Umbilical cord (tissue), 1 donor: ENCODE measurements at regions not wholly inside any gene's neighbourhood (a gene's known extent, or its start where the extent isn't known, plus 50 kb on each side); places are given as distances from the start of the nearest gene placed in this dataset.
"Not testable (repeated sequence)": the region's sequence is repeated elsewhere in the genome, so short reads cannot be mapped to it uniquely, and the experiment has no call there.

Experiments
- DNase-seq: peaks from one replicate; pipeline ENCODE4 v3.0.0-alpha.2; 2015; ENCODE audit warnings: low spot score

- not testable (repeated sequence) for DNase-seq
These were observed 1606.2 kb downstream of the STIM2 start for GRCh38 chr4:28466886-28467285.

GRCh38 chr4:28469387-28469786, 1608.7 kb downstream of the STIM2 start:
- peak; percentile 10 for DNase-seq

- peak; percentile 29 for DNase-seq
These were observed 1609.2 kb downstream of the STIM2 start for GRCh38 chr4:28469886-28470285.

GRCh38 chr4:28475381-28475780, 1614.7 kb downstream of the STIM2 start:
- no peak for DNase-seq

- DNase-seq, result no peak
These were observed 1619.0 kb downstream of the STIM2 start for GRCh38 chr4:28479666-28480065.

- DNase-seq, result no peak
These were observed 1620.9 kb downstream of the STIM2 start for GRCh38 chr4:28481565-28481964.

GRCh38 chr4:28482580-28483270, 1622.1 kb downstream of the STIM2 start:
- DNase-seq, result no peak

GRCh38 chr4:28488021-28488420, 1627.4 kb downstream of the STIM2 start:
- DNase-seq, result no peak

- no peak for DNase-seq
These were observed 1630.0 kb downstream of the STIM2 start for GRCh38 chr4:28490669-28491068.

- DNase-seq, result no peak
These were observed 1644.4 kb downstream of the STIM2 start for GRCh38 chr4:28505064-28505463.

- DNase-seq, result no peak
These were observed 1648.0 kb downstream of the STIM2 start for GRCh38 chr4:28508636-28509035.

- DNase-seq, result not testable (repeated sequence)
These were observed 1654.1 kb downstream of the STIM2 start for GRCh38 chr4:28514766-28515165.

GRCh38 chr4:28518561-28519165, 1658.0 kb downstream of the STIM2 start:
- peak; percentile 93 for DNase-seq

GRCh38 chr4:28523681-28524190, 1663.1 kb downstream of the STIM2 start:
- no peak for DNase-seq

GRCh38 chr4:28536124-28536523, 1675.5 kb downstream of the STIM2 start:
- no peak for DNase-seq

GRCh38 chr4:28545986-28546385, 1685.3 kb downstream of the STIM2 start:
- DNase-seq, result no peak

GRCh38 chr4:28548136-28548535, 1687.5 kb downstream of the STIM2 start:
- no peak for DNase-seq

- no peak for DNase-seq
These were observed 1688.0 kb downstream of the STIM2 start for GRCh38 chr4:28548594-28548993.

- DNase-seq, result peak; percentile 60
These were observed 1695.2 kb downstream of the STIM2 start for GRCh38 chr4:28555866-28556265.

GRCh38 chr4:28557755-28558154, 1697.1 kb downstream of the STIM2 start:
- DNase-seq, result no peak

- peak; percentile 95 for DNase-seq
These were observed 1698.3 kb downstream of the STIM2 start for GRCh38 chr4:28558895-28559294.

- DNase-seq, result no peak
These were observed 1702.3 kb downstream of the STIM2 start for GRCh38 chr4:28562913-28563312.

- DNase-seq, result peak; percentile 38
These were observed 1704.8 kb downstream of the STIM2 start for GRCh38 chr4:28565396-28565795.
